ENCODE measurements at regions not wholly inside any gene's neighbourhood (a gene's known extent, or its start where the extent isn't known, plus 50 kb on each side); places are given as distances from the start of the nearest gene placed in this dataset.

DNA sequence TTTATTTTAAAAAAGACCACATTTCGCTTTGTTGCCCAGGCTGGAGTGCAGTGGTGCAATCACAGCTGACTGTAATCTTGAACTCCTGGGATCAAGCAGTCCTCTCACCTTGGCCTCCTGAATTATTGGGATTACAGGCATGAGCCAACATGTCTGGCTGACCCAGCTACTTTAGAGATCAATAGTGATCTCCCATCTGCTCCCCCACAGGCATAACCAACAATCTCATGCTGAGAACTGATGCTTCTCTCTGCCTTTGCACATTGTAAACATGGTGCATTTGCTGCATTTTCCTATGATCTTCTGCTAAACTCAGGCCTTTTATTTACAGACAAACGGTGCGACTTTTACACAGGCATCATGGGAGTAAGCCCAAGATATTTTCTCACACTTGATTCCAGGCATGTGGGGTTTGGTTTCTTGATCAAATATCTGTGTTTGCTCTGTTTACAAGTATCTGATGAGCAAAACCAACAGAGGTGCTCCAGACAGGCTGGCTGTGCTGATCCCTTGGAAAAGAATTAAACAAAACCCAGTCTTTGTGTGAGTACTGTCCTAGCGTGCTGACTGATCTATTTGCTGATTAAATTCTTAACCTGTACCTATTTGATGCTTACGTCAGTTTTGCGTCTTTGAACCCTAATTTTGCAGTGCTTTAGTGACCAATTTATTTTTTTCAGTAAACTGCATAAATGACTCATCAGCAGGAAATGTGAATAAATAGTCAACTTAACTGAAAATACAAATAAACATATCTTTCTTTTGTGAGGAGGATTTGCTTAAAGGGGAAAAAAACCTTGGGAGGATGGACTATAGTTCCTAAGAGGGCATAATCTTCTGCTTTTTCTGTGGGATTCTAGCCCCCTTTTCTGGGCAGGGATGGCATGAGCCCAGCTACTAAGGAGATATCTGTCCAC is 191.7 kb upstream of the NR3C1 start (continued):
- TF ChIP-seq, protein P1, sequence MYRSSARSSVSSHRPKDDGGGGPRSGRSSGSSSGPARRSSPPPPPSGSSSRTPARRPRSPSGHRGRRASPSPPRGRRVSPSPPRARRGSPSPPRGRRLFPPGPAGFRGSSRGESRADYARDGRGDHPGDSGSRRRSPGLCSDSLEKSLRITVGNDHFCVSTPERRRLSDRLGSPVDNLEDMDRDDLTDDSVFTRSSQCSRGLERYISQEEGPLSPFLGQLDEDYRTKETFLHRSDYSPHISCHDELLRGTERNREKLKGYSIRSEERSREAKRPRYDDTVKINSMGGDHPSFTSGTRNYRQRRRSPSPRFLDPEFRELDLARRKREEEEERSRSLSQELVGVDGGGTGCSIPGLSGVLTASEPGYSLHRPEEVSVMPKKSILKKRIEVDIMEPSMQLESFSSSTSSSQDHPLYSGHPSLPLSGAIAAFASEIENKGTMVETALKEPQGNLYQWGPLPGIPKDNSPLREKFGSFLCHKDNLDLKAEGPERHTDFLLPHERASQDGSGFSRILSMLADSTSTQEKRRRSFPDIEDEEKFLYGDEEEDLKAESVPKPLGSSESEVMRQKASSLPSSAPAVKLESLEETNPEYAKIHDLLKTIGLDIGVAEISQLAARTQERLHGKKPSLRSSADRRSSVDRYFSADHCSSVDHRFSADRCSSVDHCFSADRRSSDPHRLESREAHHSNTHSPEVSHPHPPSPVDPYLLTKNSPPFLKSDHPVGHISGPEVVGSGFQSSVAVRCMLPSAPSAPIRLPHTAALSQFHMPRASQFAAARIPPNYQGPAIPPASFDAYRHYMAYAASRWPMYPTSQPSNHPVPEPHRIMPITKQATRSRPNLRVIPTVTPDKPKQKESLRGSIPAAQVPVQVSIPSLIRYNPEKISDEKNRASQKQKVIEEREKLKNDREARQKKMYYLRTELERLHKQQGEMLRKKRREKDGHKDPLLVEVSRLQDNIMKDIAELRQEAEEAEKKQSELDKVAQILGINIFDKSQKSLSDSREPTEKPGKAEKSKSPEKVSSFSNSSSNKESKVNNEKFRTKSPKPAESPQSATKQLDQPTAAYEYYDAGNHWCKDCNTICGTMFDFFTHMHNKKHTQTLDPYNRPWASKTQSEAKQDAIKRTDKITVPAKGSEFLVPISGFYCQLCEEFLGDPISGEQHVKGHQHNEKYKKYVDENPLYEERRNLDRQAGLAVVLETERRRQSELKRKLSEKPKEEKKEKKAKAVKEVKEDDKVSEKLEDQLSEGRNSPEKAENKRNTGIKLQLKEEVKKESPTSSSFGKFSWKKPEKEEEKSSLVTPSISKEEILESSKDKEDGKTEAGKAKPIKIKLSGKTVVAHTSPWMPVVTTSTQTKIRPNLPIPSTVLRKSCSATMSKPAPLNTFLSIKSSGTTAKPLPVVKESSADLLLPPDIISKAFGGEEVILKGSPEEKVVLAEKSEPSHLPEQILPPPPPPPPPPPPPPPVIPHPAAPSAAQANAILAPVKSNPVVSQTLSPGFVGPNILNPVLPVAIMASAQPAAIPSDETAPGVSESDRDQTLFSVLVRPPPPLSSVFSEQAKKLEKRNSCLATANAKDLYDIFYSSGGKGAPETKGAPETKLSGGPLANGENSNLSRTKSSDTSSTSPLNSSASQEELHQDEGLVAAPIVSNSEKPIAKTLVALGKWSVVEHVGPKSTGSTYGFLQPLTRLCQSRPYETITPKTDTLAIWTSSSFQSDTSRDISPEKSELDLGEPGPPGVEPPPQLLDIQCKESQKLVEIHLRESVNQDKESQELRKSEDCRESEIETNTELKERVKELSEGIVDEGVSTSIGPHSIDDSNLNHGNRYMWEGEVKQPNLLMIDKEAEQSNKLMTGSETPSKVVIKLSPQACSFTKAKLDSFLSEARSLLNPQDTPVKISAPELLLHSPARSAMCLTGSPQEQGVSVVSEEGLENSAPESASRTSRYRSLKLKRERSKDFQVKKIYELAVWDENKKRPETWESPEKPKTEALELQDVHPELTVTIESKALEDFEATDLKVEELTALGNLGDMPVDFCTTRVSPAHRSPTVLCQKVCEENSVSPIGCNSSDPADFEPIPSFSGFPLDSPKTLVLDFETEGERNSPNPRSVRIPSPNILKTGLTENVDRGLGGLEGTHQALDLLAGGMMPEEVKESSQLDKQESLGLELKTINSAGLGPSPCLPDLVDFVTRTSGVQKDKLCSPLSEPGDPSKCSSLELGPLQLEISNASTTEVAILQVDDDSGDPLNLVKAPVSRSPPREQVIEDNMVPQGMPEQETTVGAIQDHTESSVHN (CRISPR knock-in tag; IDR thresholded peaks at IDR 0.05): no peak
- TF ChIP-seq CBX2 (IDR thresholded peaks at IDR 0.05; ENCODE audit: low read depth, low read length): no peak
- no peak for TF ChIP-seq CBX2 (CRISPR knock-in tag; IDR thresholded peaks at IDR 0.05; ENCODE audit: low read depth)
- no peak for TF ChIP-seq ZNF354B (CRISPR knock-in tag; IDR thresholded peaks at IDR 0.05)
- TF ChIP-seq HDAC1 (CRISPR knock-in tag; IDR thresholded peaks at IDR 0.05): no peak
- no peak for TF ChIP-seq NR3C1 (CRISPR knock-in tag; IDR thresholded peaks at IDR 0.05)
- TF ChIP-seq SYNCRIP (IDR thresholded peaks at IDR 0.05; ENCODE audit: insufficient read depth, low read depth, low read length): no peak
- no peak for TF ChIP-seq ZNF616 (CRISPR knock-in tag; IDR thresholded peaks at IDR 0.05; ENCODE audit: low read depth)
- TF ChIP-seq PPARG (CRISPR knock-in tag; conservative IDR thresholded peaks at IDR 0.05): 0 out of 2 replicates have a peak, but pooled peaks have one; percentile 37
- no peak for TF ChIP-seq MEIS2 (CRISPR knock-in tag; IDR thresholded peaks at IDR 0.05)
- no peak for TF ChIP-seq MXD1 (CRISPR knock-in tag; IDR thresholded peaks at IDR 0.05)
- TF ChIP-seq TRIM24 (CRISPR knock-in tag; IDR thresholded peaks at IDR 0.05): no peak
- no peak for TF ChIP-seq ZSCAN22 (CRISPR knock-in tag; IDR thresholded peaks at IDR 0.05)
- TF ChIP-seq ZNF569 (CRISPR knock-in tag; IDR thresholded peaks at IDR 0.05; ENCODE audit: borderline replicate concordance): no peak
- TF ChIP-seq SATB2 (CRISPR knock-in tag; IDR thresholded peaks at IDR 0.05): no peak
- TF ChIP-seq RFXANK (CRISPR knock-in tag; IDR thresholded peaks at IDR 0.05): no peak
- 0 out of 2 replicates have a peak, but pooled peaks have one; percentile 4 for TF ChIP-seq BHLHE40 (IDR thresholded peaks at IDR 0.05; ENCODE audit: low read length)
- peak; percentile 51; the same call in 1 of the 2 replicates for TF ChIP-seq ELF3 (CRISPR knock-in tag; IDR thresholded peaks at IDR 0.05)
- no peak for TF ChIP-seq ZNF572 (CRISPR knock-in tag; IDR thresholded peaks at IDR 0.05)
- no peak for TF ChIP-seq ZNF570 (CRISPR knock-in tag; IDR thresholded peaks at IDR 0.05; ENCODE audit: borderline replicate concordance)
- no peak; the same call in 1 of the 2 replicates for TF ChIP-seq NKX3-1 (CRISPR knock-in tag; IDR thresholded peaks at IDR 0.05)
- no peak for TF ChIP-seq ZNF652 (CRISPR knock-in tag; IDR thresholded peaks at IDR 0.05; ENCODE audit: borderline replicate concordance, low read depth)
- TF ChIP-seq CHCHD3 (CRISPR knock-in tag; IDR thresholded peaks at IDR 0.05): no peak
- no peak for TF ChIP-seq SMAD9 (CRISPR knock-in tag; IDR thresholded peaks at IDR 0.05)

All from HepG2 (cell line).